AG08396 (cell line): ENCODE measurements at regions not wholly inside any gene's neighbourhood (a gene's known extent, or its start where the extent isn't known, plus 50 kb on each side); places are given as distances from the start of the nearest gene placed in this dataset.
"Not testable (repeated sequence)": the region's sequence is repeated elsewhere in the genome, so short reads cannot be mapped to it uniquely, and the experiment has no call there.

Experiments used
- DNase-seq: peaks from one replicate; pipeline ENCODE4 v3.0.0; 2012; ENCODE audit warnings: low spot score, mixed read lengths

DNA sequence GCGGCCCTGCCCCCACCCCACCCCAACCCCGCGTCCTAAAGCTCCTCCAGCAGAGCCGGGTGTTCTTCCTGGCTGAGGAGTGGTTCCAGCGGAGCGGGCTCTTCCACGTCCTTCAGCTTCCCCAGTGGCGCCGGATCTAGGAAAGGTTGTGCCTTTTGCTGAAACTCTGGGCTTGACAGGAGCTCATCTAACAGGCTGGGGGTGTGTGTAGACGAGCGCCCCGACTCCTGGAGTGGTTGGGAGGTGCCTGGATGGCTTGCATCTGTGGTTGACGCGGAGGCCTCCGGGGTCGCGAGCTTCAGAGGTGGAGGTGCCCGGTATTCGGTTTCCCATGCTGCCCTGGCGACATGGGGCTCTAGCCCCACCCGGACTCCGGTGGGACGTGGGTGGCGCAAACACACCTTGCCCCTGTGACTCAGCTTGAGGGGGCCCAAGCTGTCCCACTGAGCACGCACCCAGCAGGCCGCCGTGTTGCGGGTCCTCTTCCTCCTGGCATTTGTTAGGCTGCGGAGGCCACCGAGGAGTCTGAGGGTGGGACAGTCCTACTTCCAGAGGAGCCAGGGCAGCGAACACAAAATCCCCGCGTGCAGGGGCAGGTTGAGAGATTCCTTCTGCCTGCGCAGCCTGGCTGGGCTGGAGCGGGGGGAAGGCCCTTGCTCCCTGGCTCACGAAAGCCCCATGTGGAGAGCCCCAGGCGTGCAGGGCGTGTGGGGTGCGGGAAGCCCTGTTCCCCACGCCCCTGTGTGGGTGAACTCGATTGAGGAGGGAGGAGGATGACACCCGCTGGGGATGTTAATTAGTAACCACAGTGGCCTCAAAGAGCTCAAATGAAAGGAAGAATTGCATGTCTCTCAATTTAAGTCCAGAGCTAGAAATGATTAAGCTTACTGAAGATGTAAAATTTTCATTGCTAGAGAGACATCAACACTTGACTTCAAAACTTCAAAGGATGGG, 3921.7 kb upstream of the OR11H1 start:
- DNase-seq: not testable (repeated sequence)

DNA sequence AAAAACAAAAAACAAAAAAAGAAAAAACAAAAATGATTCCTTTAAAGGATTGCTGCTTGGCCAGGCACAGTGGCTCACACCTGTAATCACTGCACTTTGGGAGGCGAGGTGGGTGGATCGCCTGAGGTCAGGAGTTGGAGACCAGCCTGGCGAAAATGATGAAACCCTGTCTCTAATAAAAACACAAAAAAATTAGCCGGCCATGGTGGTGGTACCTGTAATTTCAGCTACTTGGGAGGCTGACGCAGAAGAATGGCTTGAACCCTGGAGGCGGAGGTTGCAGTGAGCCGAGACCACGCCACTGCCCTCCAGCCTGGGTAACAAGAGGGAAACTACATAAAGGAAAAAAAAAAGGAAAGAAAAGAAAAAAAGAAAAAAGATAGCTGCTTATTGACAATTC, 3920.8 kb upstream of the OR11H1 start:
- not testable (repeated sequence) for DNase-seq

DNA sequence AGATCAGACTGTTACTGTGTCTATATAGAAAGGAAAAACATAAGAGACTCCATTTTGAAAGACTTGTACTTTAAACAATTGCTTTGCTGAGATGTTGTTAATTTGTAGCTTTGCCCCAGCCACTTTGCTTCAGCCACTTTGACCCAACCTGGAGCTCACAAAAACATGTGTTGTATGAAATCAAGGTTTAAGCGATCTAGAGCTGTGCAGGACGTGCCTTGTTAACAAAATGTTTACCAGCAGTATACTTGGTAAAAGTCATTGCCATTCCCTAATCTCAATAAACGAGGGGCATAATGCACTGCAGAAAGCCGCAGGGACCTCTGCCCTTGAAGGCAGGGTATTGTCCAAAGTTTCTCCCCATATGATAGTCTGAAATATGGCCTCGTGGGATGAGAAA, 3919.5 kb upstream of the OR11H1 start:
- not testable (repeated sequence) for DNase-seq

DNA sequence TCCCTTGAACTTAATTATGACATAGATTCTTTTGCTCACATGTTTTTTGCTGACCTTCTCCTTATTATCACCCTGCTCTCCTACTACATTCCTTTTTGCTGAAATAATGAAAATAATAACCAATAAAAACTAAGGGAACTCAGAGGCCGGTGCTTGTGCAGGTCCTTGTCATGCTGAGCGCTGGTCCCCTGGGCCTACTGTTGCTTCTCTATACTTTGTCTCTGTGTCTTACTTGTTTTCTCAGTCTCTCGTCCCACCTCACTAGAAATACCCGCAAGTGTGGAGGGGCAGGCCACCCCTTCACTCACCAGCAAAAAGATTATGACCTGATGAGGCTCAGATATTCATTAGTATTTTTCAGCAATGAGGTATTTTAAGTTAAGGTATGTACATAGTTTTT, 3918.8 kb upstream of the OR11H1 start:
- not testable (repeated sequence) for DNase-seq

DNA sequence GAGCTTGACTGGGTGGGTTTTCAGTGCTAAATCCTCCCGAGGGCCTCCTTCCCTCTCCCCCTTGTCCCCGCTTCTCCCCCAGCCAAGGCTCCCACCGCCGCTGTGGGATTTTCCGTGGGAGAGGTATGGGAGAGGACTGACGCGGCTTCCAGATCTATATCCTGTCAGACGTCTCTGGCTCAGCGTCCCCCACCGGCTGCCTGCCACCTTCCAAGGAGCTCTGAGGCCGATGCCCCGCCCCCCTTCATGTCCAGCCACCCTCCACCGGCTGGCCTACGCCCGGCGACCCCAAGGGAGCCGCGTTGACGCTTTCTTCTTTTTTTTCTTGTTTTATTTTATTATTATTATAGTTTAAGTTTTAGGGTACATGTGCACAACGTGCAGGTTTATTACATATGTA, 3916.7 kb upstream of the OR11H1 start:
- not testable (repeated sequence) for DNase-seq

DNA sequence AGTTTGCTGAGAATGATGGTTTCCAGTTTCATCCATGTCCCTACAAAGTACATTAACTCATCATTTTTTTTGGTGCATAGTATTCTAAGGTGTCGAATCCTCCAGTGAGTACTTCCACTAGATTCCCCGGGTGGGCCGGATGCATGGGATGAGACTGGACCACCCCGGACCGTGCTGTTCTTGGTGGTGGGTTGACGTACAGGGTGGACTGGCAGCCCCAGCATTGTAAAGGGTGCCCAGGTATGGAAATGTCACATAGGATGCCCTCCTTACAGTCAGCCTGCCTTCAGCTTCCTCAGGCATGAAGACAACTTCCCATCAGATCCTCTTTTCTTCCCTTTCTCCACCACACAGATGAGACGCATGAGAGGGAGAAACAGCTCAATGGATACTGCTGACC, 3916.1 kb upstream of the OR11H1 start:
- DNase-seq: not testable (repeated sequence)

DNA sequence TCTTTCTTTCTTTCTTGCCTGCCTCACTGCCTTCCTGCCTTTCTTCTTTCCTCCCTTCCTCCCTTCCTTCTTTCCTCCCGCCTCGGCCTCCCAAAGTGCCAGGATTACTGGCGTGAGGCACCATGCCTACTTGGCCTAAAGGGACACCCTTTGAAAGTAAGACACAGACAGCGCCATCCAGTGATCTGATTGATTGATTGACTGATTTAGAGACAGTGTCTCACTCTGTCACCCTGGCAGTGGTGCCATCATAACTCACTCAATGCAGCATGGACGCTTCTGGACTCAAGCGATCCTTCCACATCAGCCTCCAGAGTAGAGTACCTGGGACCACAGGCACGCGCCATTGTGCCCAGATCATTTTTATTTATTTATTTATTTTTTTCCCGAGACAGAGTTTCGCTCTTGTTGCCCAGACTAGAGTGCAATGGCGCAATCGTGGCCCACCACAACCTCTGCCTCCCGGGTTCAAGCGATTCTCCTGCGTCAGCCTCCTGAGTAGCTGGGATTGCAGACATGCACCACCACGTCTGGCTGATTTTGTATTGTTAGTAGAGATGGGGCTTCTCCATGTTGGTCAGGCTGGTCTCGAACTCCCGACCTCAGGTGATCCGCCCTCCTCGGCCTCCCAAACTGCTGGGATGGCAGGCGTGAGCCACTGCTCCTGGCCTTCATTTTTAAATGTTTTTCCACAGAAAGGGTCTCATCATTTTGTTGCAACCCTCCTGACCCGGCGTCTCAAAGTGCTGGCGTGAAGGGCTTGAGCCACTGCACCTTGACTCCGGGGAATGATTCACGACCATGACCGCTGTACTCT, 3914.7 kb upstream of the OR11H1 start:
- not testable (repeated sequence) for DNase-seq

DNA sequence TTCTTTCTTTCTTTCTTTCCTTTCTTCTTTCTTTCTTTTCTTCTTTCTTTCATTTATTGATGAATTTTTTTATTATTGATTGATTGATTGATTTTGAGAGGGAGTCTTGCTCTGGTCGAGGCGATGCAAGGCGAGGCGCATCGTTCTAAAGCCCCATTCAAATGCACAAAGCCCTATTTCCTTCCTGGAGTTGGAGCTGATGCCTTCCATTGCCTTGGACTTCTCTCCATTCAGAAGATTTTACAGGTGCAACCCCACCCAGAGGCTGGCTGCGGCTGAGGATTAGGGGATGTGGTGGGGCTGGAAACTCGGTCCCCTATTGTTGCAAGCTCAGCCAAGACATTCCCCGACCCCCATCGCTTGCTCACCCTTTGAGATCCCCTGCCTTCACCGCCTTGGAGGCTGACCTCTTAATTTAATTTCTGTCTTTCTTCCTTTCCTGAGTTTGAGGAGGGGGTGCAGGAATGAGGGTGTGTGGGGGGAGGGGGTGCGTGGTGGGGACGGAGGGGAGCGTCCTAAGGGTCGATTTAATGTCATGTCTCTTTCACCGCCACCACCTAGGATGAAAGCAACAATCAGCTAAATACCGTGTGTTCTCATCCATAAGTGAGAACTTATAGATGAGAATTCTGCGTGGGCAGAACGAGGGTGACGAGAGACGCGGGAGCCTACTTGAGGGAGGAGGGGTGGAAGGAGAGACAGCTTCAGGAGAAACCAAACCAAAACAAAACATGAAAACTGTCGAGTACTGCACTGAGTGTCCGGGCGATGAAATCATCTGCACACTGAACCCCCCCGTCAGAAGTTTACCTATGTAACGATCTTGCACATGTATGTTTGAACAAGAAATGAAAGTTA, 3913.9 kb upstream of the OR11H1 start:
- no peak for DNase-seq

DNA sequence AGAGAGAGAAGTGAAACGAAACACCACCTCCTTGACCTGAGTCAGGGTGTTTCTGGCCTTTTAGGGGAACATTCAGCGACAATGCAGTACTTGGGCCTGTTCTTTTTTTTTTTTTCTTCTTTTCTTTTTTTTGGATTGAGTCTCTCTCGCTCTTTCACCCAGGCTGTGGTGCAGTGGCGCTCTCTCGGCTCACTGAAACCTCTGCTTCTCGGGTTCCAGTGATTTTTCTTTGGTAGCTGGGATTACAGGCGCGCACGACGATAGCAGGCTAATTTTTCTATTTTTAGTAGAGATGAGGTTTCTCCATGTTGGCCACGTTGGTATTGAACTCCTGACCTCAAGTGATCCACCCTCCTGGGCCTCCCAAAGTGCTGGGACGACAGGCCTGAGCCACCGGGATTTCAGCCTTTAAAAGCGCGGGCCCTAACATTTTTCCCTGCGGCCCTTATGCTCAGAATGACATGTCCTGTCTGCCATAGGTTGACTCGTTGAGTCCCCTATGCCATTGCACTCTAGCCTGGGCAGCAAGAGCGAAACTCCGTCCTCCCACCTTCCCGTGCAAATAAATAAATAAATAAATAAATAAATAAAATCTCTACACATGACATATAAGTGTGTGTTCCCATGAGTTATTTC, 3913.1 kb upstream of the OR11H1 start:
- DNase-seq: not testable (repeated sequence)

DNA sequence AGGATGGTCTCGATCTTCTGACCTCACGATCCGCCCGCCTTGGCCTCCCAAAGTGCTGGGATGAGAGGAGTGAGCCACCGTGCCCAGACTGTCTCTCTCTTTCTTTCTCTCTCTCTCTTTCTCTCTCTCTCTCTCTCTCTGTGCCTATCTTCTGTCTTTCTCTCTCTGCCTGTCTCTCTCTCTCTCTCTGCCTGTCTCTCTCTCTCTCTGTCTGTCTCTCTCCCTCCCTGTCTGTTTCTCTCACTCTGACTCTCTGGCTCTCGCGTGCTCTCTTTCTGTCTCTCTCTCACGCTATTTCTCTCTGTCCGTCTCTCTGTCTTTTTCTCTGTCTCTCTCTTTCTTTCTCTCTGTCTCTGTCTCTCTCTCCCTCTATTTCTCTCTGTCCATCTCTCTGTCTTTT, 3911.2 kb upstream of the OR11H1 start:
- DNase-seq: no peak

DNA sequence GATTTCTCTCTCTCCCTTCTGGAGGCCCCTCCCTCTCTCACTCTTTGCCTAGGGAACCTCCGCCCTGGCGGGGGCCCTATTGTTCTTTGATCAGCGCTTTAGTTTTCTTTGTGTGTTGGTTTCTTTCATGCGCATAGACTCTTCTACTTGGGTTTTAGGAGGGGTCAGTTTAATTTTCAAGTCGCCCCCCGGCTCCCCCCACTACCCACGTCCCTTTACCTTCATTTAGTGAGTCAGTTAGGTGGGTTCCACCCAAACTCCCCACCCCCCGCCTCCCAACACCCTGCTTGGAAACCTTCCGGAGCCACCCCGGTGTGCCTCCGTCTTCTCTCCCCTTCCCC, 3909.7 kb upstream of the OR11H1 start:
- not testable (repeated sequence) for DNase-seq

DNA sequence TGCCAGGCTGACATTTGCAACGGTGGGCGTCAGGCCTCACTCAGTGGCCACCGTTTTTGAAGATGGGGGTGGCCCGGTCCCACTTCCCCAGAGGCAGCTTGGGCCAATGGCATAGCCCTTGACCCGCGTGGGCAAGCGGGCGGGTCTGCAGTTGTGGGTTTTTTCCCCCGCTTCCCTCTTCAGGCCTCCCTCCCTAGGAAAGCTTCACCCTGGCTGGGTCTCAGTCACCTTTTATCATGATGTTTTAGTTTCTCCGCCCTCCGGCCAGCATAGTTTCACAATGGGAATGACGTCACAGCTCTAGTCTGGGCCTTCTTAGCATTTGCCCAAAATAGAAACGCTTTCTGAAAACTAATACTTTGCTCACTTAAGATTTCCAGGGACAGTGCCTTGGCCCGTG, 3909.3 kb upstream of the OR11H1 start:
- not testable (repeated sequence) for DNase-seq

DNA sequence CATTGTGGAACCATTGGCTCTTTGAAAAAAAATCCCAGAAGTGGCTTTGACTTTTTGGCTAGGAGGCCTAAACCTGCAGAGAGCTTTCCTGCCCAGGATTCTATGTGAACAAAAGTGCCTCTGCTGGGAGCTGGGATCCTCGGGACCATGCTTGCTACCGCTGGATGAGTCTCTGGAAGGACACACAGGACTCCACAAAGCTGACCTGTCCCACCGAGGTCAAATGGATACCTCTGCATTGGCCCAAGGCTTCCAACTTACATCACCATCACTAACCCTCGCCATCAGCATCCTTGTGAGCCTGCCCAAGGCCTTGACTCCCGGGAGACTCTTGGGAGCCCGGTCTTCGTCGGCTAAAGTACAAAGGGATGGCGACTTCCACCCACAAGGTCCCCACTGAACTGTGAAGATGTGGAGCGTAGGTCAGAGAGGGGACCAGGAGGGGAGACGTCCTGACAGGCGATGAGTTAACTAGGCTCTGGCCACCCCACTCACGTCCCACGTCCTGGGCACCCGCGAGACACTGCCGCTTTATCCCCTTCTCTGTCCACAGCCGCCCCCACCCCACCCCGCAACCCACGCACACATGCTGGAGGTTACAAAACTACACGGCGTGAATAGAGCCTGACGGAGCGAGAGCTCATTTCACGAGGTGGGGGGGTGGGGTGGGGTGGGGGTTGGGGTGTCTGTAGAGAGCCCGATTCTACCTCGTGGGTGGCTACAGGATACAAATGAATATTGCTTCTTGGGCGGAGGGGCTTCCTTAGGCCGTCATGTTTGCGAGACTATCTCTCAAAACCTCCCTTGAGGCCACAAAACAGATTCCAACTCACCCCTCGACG, 3906.8 kb upstream of the OR11H1 start:
- not testable (repeated sequence) for DNase-seq

DNA sequence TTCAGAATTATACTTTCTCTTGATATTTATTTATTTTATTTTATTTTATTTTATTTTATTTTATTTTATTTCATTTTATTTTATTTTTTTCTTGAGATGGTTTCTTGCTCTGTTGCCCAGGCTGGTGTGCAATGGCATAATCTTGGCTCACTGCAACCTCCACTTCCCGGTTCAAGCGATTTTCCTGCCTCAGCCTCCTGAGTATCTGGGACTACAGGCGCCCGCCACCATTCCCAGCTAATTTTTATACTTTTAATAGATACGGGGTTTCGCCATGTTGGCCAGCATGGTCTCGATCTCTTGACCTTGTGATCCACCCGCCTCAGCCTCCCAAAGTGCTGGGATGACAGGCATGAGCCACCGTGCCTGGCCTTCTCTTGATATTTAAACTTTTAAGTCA, 3905.2 kb upstream of the OR11H1 start:
- not testable (repeated sequence) for DNase-seq

DNA sequence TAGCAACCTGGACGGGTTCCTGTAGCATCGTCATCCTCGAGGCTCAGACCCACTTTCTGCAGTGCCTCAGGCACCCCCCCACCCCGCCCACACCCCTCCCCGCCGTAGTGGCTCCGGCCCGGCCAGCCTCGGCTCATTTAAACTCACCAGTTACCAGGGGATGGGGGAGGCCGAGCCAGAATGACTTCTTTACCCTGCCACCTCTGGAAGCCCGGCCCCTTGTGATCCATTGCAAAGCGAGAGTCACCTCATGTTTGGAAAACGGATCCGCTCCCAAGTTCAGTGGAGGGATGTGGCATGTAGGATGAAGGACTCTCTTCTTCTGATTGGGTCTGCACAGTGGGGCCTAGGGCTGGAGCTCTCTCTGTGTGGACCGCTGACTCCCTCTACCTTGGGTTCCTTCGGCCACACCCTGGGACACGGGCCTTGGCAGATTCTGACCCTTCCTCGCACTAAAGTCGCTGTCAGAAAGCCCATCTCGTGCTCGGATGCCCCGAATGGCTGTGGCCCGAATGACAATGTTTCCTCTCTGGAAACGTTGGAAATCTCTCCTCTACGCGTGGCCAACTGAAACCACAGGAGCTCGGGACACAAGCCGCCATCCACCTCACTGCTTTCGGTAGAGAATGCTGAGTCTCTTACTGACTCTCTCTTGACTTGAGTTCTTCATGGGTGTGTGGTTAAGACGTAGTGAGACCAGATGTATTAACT, 3902.1 kb upstream of the OR11H1 start:
- DNase-seq: not testable (repeated sequence)

DNA sequence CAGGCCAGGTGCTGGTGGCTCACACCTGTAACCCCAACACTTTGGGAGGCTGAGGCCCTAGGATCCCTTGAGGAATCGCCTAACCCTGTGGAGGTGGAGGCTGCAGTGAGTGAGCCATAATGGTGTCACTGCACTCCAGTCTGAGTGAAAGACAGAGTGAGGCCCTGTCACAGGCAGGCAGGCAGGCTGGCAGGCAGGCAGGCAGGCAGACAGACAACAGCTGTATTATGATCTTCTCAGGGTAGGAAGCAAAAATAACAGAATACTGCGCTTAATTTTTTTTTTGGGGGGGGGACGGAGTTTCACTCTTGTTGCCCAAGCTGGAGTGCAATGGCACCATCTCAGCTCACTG, 3901.6 kb upstream of the OR11H1 start:
- DNase-seq: no peak

DNA sequence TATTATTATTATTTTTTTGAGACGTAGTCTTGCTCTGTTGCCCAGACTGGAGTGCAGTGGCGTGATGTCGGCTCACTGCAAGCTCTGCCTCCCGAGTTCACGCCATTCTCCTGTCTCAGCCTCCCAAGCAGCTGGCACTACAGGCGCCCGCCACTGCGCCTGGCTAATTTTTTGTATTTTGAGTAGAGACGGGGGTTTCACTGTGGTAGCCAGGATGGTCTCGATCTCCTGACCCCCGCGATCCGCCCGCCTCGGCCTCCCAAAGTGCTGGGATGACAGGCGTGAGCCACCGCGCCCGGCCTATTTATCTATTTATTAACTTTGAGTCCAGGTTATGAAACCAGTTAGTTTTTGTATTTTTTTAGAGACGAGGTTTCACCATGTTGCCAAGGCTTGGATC, 3901.0 kb upstream of the OR11H1 start:
- not testable (repeated sequence) for DNase-seq

DNA sequence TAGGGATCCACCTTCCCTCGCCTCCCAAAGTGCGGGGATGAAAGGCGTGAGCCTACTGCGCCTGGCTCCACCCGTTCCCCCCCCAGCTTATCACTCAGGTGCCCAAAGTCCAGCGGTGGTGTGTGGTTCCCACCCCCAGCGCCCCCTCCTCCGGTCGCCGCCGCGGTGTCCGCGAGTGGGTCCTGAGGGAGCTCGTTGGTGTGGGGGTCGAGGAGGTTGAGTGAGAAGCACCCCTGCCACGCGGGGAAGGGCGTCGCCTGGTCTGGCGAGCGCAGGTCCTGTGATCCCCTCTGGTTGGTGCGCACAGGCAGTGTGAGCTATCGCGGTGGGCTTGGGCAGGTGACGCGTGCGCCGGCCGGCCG, 3900.6 kb upstream of the OR11H1 start:
- no peak for DNase-seq

DNA sequence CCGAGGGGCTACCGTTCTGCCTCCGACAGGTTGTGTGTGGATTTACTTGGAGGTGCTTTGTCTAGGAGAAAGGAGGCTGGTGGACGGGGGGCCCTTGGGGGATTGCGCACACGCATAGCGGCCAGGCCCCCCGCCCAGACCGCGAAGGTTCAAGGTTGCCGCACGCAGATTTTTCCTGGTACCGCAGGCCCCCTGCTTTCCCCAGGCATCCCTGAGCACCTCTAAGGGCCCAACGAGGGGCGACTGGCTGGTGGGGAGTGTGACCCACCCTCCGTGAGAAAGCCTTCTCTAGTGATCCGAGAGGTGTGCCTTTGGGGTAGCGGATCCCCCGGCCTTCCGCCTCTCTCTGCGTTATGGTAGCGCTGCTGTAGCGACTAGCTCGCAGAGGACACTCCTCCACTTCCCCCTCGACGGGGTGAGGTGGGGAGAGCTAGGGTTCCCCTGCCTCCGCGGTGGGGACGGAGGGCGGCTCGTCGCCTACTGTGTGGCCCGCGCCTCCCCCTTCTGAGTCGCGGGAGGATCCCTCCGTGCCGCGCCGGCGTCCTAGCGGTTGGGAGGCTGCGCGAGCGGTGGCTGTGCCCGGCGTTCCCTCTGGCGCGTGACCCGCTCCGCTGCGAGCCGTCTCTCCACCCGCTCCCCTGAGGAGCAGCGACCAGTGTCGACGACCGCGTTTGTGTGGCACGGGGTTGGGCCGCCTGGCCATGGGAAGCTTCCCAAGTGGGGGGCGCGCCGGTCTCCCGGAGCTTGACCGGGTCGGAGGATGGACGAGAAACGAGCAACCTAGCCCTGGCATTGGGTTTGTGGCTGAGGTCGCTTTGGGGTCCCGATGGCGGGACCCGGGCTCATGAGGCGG, 3900.0 kb upstream of the OR11H1 start:
- DNase-seq: peak; percentile 16
